ENCODE measurements at regions not wholly inside any gene's neighbourhood (a gene's known extent, or its start where the extent isn't known, plus 50 kb on each side); places are given as distances from the start of the nearest gene placed in this dataset.

DNA sequence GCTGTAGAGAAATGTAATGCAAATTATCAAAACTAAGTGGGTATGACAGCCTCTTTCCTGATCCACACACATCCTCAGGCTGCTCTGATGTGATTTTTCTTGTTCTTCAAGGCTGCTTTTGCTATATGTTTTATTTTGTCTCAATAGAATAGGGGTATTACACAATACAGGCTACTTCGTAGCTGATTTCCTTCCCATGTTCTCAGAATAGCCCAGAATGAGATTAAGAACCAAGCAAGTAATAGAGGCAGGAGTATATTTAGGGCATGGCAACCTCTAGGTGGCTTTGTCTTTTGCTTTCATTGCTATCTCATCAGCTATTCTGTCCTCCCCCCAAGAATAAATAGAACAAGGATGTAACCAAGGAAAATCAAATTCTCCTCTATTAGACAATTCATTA lies 241.8 kb downstream of the ALDH8A1 start:
- no peak overlapping the region for H2BK15ac ChIP-seq (ENCODE audit: low read depth, poor library complexity, severe bottlenecking)
- H2BK5ac ChIP-seq (ENCODE audit: low read depth, low read length, poor library complexity, severe bottlenecking): no peak overlapping the region
- no peaks in the 10 kb centered on the region for H3K27me3 ChIP-seq (ENCODE audit: control insufficient read depth in 1 of 2, insufficient read depth in 1 of 2, low read length in 2 of 2)
- H3K4ac ChIP-seq (ENCODE audit: low read depth in 1 of 2, low read length in 2 of 2): no peak overlapping the region
- no peaks in the 10 kb centered on the region for H3K9me3 ChIP-seq (ENCODE audit: control insufficient read depth, low read length)
- H3K18ac ChIP-seq (ENCODE audit: low read depth in 1 of 2, low read length in 2 of 2): no peak overlapping the region
- no CpG with 5 or more reads among the region's 1 CpG for WGBS
- H3K36me3 ChIP-seq (ENCODE audit: control insufficient read depth in 1 of 2, insufficient read depth in 2 of 2, low read depth in 1 of 2, low read length in 2 of 2): no peaks in the 10 kb centered on the region
- no peak overlapping the region for H2AK5ac ChIP-seq (ENCODE audit: low read length, severe bottlenecking)
- H3K79me1 ChIP-seq (replicated peaks; ENCODE audit: low read length, poor library complexity, severe bottlenecking): no peaks in the 10 kb centered on the region
- H3K4me1 ChIP-seq (ENCODE audit: control insufficient read depth, insufficient read depth, low read depth, low read length): peaks cover 3% of the 10 kb centered on the region
- H3K14ac ChIP-seq (ENCODE audit: low read length in 2 of 2): no peak overlapping the region
- H2BK12ac ChIP-seq (ENCODE audit: low read length in 2 of 2): no peak overlapping the region
- H3K9ac ChIP-seq (ENCODE audit: low read length): no peak overlapping the region
- no peak overlapping the region for H4K8ac ChIP-seq (ENCODE audit: low read length)
- no peak overlapping the region for H2AFZ ChIP-seq (ENCODE audit: low read depth, low read length)
- no peak overlapping the region for H4K91ac ChIP-seq (ENCODE audit: low read length)
- no peak overlapping the region for H3K4me2 ChIP-seq (ENCODE audit: low read length, poor library complexity, severe bottlenecking)
- no peak overlapping the region for H3K27ac ChIP-seq (ENCODE audit: low read length, poor library complexity, severe bottlenecking)
- H3K4me3 ChIP-seq (ENCODE audit: insufficient read depth in 1 of 2, low read depth in 1 of 2, low read length in 2 of 2): no peak overlapping the region
- no peak overlapping the region for H3K23ac ChIP-seq (ENCODE audit: low read length in 2 of 2)
- no peak for DNase-seq
- H2BK120ac ChIP-seq (ENCODE audit: low read depth, low read length): no peak overlapping the region

DNA sequence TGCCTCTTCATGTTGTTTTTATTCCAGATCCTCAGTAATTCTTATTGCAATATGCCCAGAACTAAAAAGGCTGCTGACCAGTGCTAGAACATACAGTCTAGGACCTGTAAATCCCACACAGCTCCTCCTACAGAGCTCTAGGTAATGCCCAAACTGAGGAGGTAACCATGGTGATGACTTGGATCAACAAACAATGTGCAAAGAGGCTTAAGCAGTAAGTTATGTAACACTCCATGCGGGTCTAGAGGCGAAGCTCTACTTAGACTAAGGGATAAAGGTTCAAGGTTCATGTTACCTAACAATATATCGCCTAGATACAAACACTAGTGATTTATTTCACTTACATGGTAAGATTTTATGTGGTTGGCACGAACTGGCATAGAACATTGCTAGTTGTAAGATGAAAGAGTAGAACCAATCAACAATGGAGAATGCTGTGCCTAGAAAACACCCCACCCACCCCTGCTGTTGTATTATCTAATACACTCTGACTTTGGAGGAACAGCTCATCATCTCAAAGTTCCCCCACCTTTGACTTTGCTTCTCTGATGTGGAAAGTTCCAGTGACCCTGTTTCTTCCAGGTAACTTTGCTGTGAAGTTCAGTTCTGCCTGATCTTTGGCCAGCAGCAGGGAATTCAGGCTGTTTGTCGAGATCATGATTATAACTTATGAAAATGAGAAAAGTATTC lies 242.4 kb downstream of the ALDH8A1 start:
- H3K79me1 ChIP-seq (replicated peaks; ENCODE audit: low read length, poor library complexity, severe bottlenecking): no peaks in the 10 kb centered on the region
- H3K9me3 ChIP-seq (ENCODE audit: control insufficient read depth, low read length): no peaks in the 10 kb centered on the region
- H3K9ac ChIP-seq (ENCODE audit: low read length): no peak overlapping the region
- H2BK12ac ChIP-seq (ENCODE audit: low read length in 2 of 2): no peak overlapping the region
- no peak overlapping the region for H2BK120ac ChIP-seq (ENCODE audit: low read depth, low read length)
- no peak overlapping the region for H3K23ac ChIP-seq (ENCODE audit: low read length in 2 of 2)
- no peak overlapping the region for H3K4me2 ChIP-seq (ENCODE audit: low read length, poor library complexity, severe bottlenecking)
- no peaks in the 10 kb centered on the region for H3K27me3 ChIP-seq (ENCODE audit: control insufficient read depth in 1 of 2, insufficient read depth in 1 of 2, low read length in 2 of 2)
- no peak overlapping the region for H2AK5ac ChIP-seq (ENCODE audit: low read length, severe bottlenecking)
- no peak overlapping the region for H4K91ac ChIP-seq (ENCODE audit: low read length)
- no peak overlapping the region for H3K14ac ChIP-seq (ENCODE audit: low read length in 2 of 2)
- no peak overlapping the region for H2BK15ac ChIP-seq (ENCODE audit: low read depth, poor library complexity, severe bottlenecking)
- H3K18ac ChIP-seq (ENCODE audit: low read depth in 1 of 2, low read length in 2 of 2): no peak overlapping the region
- no peak overlapping the region for H2AFZ ChIP-seq (ENCODE audit: low read depth, low read length)
- no peak overlapping the region for H4K8ac ChIP-seq (ENCODE audit: low read length)
- peaks cover 3% of the 10 kb centered on the region for H3K4me1 ChIP-seq (ENCODE audit: control insufficient read depth, insufficient read depth, low read depth, low read length)
- peak overlapping the region; percentile 36 for H3K27ac ChIP-seq (ENCODE audit: low read length, poor library complexity, severe bottlenecking)
- H2BK5ac ChIP-seq (ENCODE audit: low read depth, low read length, poor library complexity, severe bottlenecking): no peak overlapping the region
- 40% methylated on average over 1 of the region's 5 CpGs for WGBS
- H3K4me3 ChIP-seq (ENCODE audit: insufficient read depth in 1 of 2, low read depth in 1 of 2, low read length in 2 of 2): no peak overlapping the region
- H3K36me3 ChIP-seq (ENCODE audit: control insufficient read depth in 1 of 2, insufficient read depth in 2 of 2, low read depth in 1 of 2, low read length in 2 of 2): no peaks in the 10 kb centered on the region
- DNase-seq: peak; percentile 90
- no peak overlapping the region for H3K4ac ChIP-seq (ENCODE audit: low read depth in 1 of 2, low read length in 2 of 2)

DNA sequence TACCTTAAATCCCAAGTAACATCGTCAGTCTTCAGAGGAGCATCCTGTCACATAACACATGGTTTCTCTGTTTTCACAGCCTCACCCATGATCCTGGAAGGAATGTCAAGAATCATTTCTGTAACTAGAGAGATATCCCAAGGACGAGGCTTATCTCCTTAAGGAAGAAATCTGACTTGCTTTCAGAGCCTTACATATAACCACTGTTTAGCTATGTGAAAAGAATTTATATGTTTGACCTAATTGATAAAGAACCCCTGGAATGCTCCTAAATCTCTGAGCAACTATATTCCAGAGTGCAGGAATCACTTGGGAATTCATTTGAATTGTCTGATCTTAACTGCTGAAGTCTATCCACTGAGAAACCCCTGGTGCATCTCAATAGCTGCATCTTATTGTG lies 243.1 kb downstream of the ALDH8A1 start:
- H2AK5ac ChIP-seq (ENCODE audit: low read length, severe bottlenecking): no peak overlapping the region
- WGBS: 40% methylated on average over 1 of the region's 2 CpGs

DNA sequence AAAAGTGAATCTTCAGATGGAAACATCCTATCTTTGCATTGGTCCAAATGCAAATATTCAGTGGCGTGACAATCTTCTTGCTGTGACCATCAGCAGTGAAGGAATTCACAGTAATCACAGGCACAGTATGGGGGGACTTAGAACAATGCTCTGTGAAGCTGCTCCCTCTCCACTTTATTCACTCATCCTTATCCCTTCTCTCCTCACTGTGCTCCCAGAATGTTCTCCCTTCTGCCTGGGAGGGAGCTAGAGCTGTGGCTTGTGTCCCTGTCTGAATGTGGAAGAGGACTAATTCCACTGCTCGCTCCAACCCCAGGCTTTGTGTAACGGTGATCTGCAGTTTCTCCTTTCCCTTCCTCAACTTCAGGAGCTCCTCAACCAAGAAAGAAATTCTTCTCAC lies 243.7 kb downstream of the ALDH8A1 start:
- Histone ChIP-seq H4K8ac (ENCODE audit: low read length) (no peak overlapping the region), H3K18ac (ENCODE audit: low read depth in 1 of 2, low read length in 2 of 2) (no peak overlapping the region), H2BK120ac (ENCODE audit: low read depth, low read length) (no peak overlapping the region), H3K36me3 (ENCODE audit: control insufficient read depth in 1 of 2, insufficient read depth in 2 of 2, low read depth in 1 of 2, low read length in 2 of 2) (no peaks in the 10 kb centered on the region), H3K79me1 (replicated peaks; ENCODE audit: low read length, poor library complexity, severe bottlenecking) (no peaks in the 10 kb centered on the region), H3K27me3 (ENCODE audit: control insufficient read depth in 1 of 2, insufficient read depth in 1 of 2, low read length in 2 of 2) (no peaks in the 10 kb centered on the region), H3K27ac (ENCODE audit: low read length, poor library complexity, severe bottlenecking) (peak overlapping the region; percentile 33), H3K4ac (ENCODE audit: low read depth in 1 of 2, low read length in 2 of 2) (no peak overlapping the region), H2BK5ac (ENCODE audit: low read depth, low read length, poor library complexity, severe bottlenecking) (no peak overlapping the region), H3K14ac (ENCODE audit: low read length in 2 of 2) (no peak overlapping the region), H4K91ac (ENCODE audit: low read length) (no peak overlapping the region), H3K9me3 (ENCODE audit: control insufficient read depth, low read length) (no peaks in the 10 kb centered on the region), H3K4me3 (ENCODE audit: insufficient read depth in 1 of 2, low read depth in 1 of 2, low read length in 2 of 2) (no peak overlapping the region), H2BK15ac (ENCODE audit: low read depth, poor library complexity, severe bottlenecking) (no peak overlapping the region), H3K23ac (ENCODE audit: low read length in 2 of 2) (no peak overlapping the region), H2AK5ac (ENCODE audit: low read length, severe bottlenecking) (no peak overlapping the region), H2AFZ (ENCODE audit: low read depth, low read length) (no peak overlapping the region), H3K4me1 (ENCODE audit: control insufficient read depth, insufficient read depth, low read depth, low read length) (peaks cover 3% of the 10 kb centered on the region), H2BK12ac (ENCODE audit: low read length in 2 of 2) (peak overlapping the region in 1 of 2 experiments; percentile 48), H3K9ac (ENCODE audit: low read length) (no peak overlapping the region), H3K4me2 (ENCODE audit: low read length, poor library complexity, severe bottlenecking) (no peak overlapping the region)
- no CpG with 5 or more reads among the region's 3 CpGs for WGBS
- DNase-seq: no peak

More for the DNA sequence above, 243.1 kb downstream of the ALDH8A1 start:
- H3K36me3 ChIP-seq (ENCODE audit: control insufficient read depth in 1 of 2, insufficient read depth in 2 of 2, low read depth in 1 of 2, low read length in 2 of 2): no peaks in the 10 kb centered on the region
- no peaks in the 10 kb centered on the region for H3K9me3 ChIP-seq (ENCODE audit: control insufficient read depth, low read length)
- H2BK120ac ChIP-seq (ENCODE audit: low read depth, low read length): no peak overlapping the region
- H2BK15ac ChIP-seq (ENCODE audit: low read depth, poor library complexity, severe bottlenecking): no peak overlapping the region
- H2AFZ ChIP-seq (ENCODE audit: low read depth, low read length): no peak overlapping the region
- H2BK5ac ChIP-seq (ENCODE audit: low read depth, low read length, poor library complexity, severe bottlenecking): no peak overlapping the region
- H3K14ac ChIP-seq (ENCODE audit: low read length in 2 of 2): no peak overlapping the region
- H3K27ac ChIP-seq (ENCODE audit: low read length, poor library complexity, severe bottlenecking): peak overlapping the region; percentile 36
- no peak overlapping the region for H3K4me3 ChIP-seq (ENCODE audit: insufficient read depth in 1 of 2, low read depth in 1 of 2, low read length in 2 of 2)
- no peak overlapping the region for H4K8ac ChIP-seq (ENCODE audit: low read length)
- H3K23ac ChIP-seq (ENCODE audit: low read length in 2 of 2): no peak overlapping the region
- DNase-seq: no peak
- no peaks in the 10 kb centered on the region for H3K79me1 ChIP-seq (replicated peaks; ENCODE audit: low read length, poor library complexity, severe bottlenecking)
- no peak overlapping the region for H3K4me2 ChIP-seq (ENCODE audit: low read length, poor library complexity, severe bottlenecking)
- H3K4ac ChIP-seq (ENCODE audit: low read depth in 1 of 2, low read length in 2 of 2): no peak overlapping the region
- H2BK12ac ChIP-seq (ENCODE audit: low read length in 2 of 2): no peak overlapping the region
- no peak overlapping the region for H4K91ac ChIP-seq (ENCODE audit: low read length)
- H3K4me1 ChIP-seq (ENCODE audit: control insufficient read depth, insufficient read depth, low read depth, low read length): peaks cover 3% of the 10 kb centered on the region
- no peak overlapping the region for H3K9ac ChIP-seq (ENCODE audit: low read length)
- no peaks in the 10 kb centered on the region for H3K27me3 ChIP-seq (ENCODE audit: control insufficient read depth in 1 of 2, insufficient read depth in 1 of 2, low read length in 2 of 2)
- no peak overlapping the region for H3K18ac ChIP-seq (ENCODE audit: low read depth in 1 of 2, low read length in 2 of 2)

Data from mesenchymal stem cell (in vitro differentiated cells and primary cell).